ENCODE measurements at regions not wholly inside any gene's neighbourhood (a gene's known extent, or its start where the extent isn't known, plus 50 kb on each side); places are given as distances from the start of the nearest gene placed in this dataset.
"Not testable (repeated sequence)": the region's sequence is repeated elsewhere in the genome, so short reads cannot be mapped to it uniquely, and the experiment has no call there.

DNA sequence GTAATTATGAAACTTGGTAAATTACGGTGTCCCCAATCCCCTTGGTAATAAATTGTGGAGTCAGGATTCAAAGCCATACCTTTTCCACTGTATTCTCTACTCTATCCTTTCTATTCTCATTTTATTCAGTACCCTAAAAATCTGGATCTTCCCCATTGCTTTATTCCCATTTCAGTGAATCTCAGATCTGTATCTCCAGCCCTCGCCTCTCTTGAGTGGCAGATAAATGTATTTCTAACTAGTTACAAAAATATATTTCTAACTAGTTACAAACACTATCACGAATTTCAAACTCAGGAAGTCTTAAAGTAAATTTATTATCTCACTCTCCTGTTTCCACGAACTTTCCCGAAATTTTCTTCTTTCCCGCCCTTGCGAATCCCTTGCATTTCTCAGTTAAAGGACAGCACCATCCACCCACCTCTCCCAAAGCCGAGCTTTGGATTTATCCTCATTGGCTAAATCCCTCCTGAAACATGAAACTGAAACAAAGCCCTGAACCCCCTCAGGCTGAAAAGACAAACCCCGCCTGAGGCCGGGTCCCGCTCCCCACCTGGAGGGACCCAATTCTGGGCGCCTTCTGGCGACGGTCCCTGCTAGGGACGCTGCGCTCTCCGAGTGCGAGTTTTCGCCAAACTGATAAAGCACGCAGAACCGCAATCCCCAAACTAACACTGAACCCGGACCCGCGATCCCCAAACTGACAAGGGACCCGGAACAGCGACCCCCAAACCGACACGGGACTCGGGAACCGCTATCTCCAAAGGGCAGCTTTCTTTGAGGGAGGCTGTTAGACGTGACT lies 164.3 kb upstream of the PABPC3 start:
- no peak for DNase-seq

DNA sequence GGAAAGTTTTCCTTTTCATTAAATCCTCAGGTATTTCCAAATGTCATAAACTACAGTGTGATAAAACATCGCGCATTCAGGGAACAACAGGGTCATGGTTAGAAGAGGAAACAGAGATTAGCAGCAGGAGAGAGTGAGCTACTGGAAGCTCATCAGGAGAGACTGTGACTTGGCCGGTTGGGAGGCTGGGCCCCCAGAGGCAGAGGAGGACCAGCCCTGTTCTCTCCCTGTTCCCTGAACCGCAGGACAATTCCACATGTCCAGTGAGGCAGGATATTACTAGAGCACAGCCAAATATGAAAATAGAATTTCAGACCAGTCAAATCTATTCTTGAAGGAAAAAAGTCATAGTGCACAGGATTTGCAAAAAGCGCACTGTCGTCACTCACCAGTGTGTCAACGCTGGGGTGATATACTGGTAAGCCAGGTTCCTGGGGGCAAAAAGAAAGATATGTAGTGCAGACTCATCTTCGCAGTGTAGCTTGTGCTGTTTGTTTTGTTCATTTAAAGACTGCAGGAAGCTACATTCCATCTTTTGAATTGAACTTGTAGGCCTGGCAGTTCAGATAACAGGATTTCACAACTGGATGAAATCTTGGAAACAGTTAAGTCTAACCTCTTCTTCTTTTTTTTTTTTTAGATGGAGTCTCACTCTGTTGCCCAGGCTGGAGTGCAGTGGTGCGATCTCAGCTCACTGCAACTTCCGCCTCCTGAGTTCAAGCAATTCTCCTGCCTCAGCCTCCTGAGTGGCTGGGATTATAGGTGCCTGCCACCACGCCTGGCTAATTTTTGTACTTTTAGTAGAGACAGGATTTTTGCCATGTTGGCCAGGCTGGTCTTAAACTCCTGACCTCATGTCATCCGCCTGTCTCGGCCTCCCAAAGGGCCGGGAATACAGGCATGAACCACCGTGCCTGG lies 162.6 kb upstream of the PABPC3 start:
- not testable (repeated sequence) for DNase-seq

DNA sequence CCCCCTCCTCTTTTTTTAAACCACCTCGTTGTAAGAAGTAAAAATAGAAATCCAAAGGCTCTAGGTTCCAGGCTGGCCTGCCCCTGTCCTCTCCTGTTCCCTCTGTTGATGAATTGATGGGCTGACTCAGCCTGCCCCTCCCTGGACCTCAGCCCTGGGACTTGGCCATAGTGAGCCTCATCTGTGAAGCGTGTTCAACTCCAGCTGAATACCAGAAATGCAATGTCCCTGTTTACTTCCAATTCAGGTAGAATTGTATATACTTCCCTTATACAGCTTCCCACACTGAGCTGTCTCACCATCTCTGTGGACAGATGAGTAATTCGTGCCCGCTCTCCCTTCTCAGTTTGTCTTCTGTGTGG lies 161.9 kb upstream of the PABPC3 start:
- DNase-seq: not testable (repeated sequence)

DNA sequence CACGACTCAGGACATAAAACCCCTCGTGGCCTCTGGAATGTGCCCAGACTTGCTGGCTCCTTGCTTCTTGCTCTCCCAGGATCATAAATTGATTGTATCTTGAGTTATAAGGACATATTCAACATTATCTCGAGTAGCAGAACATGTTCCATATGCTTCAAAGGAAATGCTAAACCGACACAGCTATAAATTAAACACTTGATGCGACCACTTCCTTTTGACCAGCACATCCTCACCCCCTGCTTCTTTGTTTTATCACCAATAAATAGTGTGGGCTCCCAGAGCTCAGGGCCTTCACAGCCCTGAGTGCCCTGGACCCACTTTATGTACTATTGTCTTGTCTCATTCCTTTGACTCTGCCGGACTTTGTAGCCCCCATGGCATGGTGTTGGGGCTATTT lies 157.0 kb upstream of the PABPC3 start:
- DNase-seq: no peak

DNA sequence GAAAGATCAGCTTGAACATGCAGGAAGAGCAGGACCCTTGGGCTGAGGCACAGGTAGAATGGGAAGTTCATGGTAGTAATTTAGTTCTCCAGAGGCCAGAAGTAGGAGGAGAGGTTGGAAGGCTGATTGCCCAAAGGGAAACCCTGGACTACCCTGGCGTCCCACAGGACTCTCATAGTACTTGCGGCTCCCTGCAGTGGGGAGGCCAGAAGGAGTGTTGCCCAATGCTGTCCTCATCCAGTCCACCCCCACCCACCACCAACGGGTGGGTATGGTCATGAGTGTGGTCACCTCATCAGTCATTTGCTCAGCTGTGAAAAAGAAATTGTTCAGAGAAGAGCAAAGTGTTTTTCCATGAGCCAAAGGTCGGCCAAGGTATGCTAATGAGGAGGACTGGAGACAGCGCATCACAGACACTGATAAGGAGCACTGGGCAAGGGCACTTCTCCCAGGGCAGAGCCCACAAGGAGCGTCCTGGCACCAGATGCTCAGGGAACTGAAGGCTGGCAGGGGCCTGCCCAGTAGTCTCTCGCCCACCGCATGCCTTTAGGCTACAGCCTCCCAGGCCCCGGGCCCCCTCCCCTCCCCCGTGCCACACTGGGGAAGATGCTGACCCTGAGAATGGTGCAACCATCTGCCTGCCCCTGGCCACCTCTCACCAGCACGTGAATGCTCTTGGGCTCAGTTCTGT lies 154.8 kb upstream of the PABPC3 start:
- DNase-seq: not testable (repeated sequence)

DNA sequence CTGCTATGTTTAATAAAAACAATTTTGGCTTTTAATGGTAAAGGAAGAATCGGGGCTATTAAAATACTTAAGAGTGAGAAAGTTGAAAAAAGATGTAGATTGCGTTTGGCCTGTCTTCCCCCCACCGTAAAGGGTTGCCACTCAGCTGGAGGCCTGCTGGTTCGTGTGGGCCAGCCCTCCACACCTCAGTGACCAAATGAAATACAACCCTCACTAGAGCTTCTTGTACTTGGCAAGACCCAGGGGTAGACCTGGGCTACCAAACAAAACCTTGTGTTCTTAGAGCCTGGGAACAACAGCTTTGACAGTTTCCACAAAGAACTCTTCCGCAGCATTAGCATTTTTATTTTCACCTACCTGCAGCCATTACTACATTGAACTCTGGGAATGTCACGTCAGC lies 152.8 kb upstream of the PABPC3 start:
- DNase-seq: no peak

DNA sequence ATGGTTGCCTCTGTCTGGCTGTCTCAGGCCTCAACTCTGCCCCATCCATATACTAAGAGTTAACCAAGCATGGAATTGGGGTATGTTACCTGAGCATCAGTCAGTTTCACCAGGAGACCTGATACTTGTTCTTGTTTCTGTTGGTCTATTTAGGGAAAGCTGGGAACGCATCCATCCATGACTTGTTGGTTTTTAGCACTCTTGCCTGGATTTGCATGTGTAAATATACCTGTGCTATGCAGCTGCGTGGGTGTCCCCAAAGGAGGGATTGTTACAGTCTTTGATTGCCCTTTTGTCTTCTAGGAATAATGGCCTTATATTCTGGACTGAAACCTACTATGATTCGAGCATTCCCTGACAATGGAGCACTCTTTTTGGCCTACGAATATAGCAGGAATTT lies 151.9 kb upstream of the PABPC3 start:
- not testable (repeated sequence) for DNase-seq

DNA sequence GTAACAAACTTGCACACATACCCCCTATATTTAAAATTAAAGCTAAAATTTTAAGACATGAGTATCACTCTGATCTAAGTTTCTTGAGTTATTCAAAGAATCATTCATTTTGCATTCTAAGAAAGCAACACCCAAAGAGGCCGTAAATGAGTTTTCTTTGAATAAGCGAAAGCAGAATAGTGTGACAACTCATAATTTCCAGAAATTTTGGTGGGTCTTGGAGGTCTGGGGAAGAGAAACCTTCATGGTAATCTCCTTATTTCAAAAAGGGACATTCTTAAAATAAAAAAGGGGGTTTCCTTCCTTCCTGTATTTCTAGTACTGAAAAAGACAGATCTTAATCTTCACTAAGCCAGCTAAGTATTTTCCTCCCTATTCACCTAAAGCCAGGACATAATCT lies 147.0 kb upstream of the PABPC3 start:
- not testable (repeated sequence) for DNase-seq

DNA sequence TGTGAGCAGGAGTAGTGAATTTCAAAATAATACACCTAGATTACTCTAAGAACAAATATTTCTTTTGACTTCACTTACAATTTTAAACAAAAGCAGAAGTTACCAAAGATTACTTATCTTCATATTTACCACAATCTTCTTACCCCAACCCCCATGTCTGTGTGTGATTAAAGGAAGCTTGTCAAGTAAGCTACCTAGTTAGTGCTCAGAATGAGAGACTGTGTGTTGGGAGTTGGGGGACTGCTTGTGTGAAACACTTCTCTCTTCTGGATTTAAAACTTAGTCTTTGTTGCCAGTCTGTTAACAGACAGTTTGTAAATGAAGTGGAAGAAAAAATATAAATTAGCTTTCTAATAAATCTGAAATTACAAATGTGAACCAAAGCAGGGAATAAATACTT lies 145.3 kb upstream of the PABPC3 start:
- DNase-seq: not testable (repeated sequence)

DNA sequence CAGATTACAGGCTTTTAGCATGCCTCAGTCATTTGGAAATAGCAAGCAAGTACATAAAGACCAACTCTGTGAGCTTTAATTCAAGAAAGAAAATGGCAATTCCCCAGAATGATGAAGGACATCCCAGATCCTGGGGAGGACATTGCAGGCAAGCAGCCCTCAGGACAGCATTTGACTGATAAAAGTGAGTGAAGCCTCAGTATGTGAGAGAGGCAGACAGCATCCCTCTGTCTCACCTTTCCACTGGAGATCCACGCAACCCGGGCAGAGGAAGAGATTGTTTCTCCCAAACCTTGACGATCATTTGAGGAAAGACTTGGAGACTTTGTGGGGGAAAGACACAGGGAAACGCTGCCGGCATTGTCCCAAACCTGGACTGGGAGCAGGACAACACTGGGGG lies 128.0 kb upstream of the PABPC3 start:
- DNase-seq: peak; percentile 46

DNA sequence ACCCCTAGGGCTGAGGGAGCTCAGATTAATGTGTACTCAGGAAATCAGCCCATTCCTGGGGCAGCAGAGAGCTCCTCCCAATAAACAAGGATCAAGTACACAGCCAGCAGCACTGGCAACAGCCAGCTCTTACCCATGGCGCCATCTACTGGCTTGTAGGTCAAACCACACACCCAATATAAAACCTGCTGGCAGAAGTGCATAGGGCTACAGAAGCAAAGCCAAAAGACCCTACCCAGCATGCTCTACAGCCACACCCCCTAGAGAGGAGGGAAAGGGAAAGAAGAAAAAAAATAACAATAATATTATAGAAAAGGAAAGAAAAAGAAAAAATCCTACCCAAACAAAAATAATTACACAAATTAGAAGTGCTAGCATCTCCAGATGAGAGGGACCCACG lies 127.5 kb upstream of the PABPC3 start:
- not testable (repeated sequence) for DNase-seq

DNA sequence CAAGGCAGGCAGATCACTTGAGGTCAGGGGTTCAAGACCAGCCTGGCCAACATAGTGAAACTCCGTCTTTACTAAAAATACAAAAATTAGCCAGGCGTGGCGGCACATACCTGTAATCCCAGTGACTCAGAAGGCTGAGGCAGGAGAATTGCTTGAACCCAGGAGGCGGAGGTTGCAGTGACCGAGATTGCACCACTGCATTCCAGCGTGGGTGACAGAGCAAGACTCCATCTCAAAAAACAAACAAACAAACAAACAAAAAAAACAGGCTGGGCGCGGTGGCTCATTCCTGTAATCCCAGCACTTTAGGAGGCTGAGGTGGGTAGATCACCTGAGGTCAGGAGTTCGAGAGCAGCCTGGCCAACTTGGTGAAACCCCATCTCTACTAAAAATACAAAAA lies 122.8 kb upstream of the PABPC3 start:
- DNase-seq: not testable (repeated sequence)

DNA sequence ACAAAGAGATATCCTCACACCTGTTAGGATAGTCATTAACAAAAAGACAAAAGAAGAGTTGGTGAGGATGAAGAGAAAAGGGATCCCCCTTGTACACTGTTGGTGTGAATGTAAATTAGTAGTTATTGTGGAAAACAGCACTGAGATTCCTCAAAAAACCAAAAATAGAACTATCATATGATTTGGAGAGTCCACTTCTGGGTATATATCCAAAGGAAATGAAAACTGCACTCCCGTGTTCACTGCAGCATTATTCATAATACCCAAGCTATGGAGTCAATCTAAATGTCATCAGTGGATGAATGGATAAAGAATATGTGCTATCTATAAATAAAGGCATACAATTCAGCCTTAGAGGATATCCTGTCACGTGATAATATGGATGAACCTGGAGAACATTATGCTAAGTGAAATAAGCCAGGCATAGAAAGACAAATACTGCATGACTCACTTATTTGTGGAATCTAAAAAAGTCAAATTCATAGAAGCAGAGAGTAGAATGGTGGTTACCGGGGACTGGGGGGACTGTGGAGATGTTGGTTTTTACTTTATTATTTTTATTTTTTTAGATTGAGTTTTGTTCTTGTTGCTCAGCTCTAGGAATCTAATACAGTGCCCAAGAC lies 114.6 kb upstream of the PABPC3 start:
- DNase-seq: not testable (repeated sequence)

DNA sequence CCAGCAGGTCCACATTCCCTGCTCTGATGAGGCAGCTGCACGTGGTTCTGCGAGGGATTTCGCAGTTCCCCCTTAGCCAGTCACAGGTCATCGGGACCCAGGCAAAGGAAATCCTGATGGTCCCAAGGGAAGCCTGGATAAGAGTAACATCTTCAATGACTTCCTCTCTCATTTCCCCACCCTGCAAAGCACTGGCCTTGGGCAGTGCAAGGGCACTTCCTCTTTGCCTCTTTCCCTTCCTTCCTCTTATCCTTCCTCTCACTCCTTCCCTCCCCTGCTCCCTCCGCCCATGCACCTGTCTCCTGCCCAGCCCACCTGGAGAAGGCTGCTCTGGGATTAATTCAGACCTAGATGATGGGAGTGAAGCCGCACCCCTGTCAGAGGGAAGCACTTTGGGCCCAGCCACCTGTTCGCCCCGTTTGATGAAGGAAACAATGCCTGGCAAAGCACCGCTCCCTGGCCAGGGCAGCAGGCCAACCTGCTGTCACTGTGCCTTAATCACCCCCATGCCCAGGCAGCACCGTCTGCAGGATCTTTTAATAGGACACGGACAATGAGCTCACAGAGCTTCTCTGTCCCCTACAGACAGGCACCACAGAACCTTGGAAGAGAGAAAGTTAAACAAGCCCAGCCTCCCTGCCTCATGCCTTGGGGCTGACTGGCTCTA lies 113.5 kb upstream of the PABPC3 start:
- no peak for DNase-seq

DNA sequence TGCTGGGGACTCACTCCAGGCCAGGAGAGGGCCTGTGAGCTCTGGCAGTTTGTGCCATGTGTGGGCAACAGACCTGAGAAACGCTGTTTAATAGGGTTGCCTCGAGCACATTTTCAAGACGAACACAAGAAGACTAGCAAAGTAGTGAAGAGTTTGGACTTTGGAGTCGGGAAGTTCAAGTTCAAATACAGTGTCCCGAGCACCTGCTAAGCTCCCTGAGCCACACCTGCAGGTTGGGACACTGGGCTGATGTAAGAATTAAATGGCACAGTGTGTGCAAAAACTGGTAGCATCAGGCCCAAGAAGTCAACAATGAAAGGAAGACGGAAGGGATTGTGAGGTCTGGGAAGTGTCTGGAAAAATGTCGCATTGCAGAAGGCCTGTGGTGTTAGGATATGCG lies 112.8 kb upstream of the PABPC3 start:
- DNase-seq: no peak

DNA sequence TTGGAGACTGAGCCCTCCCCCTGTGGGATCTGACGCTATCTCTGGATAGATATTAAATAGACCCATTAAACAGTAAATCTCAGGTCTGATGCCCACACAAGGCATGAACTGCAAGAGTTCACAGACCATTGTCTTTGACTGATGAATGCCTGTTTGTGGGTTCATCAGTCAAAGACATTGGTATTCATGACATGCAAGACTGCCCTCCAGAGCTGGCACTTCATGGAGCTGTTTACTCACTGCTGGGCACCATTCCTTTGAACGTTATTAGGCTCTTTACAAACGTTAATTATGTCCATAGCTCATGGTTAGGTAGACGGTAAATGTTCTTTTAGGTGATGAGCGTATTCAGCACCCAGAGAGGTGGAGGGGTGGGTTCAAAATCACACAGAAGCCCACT lies 111.8 kb upstream of the PABPC3 start:
- no peak for DNase-seq

DNA sequence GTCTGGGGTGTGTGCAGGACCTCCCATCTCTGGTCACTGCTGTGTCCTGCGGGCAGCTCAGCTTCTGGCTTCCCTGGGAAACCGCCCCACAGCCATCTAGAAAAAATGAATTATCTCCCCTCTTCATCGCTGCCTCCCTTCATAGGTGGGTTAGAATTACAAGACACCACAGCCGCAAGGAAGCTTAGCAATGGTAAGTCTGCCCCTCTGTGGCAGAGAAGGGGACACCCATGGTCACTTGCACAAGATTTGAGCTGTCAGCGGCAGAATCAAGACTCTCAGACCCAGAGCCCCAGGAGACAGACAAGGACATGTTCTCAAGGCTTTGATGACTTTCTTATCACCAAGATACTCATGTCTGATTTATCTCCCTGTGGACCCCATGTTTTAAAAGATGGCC lies 110.8 kb upstream of the PABPC3 start:
- DNase-seq: no peak

DNA sequence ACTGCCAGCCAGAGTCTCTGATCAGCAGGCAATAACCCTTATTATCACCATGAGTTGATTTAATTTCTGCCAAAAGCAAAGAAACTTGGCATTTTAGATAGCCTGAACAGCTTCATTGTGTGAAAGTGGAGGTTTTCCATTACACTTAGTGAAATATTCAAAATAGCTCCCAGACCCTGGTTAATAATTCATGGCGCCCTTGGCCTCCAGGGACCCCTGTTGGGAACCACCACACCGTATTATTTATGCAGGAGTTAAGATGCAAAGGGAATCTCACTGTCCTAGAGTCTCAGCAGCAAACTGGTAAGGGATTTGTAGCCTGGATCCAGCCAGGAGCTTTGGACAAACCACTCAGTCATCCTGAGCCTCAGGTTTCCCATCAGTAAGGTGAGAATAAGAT lies 110.0 kb upstream of the PABPC3 start:
- DNase-seq: no peak

DNA sequence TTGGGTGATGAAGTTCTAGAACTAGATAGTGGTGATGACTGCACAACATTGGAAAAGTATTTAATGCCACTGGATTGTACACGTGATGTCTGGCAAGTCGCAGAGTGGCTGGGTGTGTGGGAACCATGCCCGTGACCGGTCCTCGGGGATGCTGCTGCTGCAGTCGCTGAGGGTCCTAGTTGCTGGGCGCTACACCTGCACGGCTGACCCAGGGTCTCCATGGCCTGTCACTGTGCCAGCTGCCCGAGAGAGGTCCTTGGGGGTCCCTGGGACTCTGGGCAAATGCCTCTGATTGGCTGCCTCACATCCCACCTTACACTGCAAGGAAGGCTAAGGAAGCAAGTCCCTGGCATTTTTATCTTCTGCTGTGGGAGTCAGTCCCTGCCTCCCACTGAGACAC lies 109.1 kb upstream of the PABPC3 start:
- DNase-seq: no peak

DNA sequence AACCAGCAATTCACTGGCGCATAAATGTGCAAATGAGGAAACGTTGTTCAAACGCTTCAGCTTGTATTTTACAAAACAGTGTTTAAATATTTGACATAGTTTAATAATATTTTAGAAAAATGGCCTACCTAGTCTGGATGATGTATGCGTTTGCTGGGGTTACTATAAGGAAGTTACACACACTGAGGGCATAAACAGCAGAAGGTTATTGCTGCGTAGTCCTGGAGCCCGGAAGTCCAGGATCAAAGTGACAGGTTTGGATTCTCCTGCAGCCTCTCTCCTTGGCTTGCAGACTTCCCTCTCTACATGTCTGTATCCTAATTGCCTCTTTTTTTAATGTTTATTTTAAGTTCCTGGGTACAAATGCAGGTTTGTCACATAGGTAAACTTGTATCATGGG lies 106.0 kb upstream of the PABPC3 start:
- DNase-seq: not testable (repeated sequence)

DNA sequence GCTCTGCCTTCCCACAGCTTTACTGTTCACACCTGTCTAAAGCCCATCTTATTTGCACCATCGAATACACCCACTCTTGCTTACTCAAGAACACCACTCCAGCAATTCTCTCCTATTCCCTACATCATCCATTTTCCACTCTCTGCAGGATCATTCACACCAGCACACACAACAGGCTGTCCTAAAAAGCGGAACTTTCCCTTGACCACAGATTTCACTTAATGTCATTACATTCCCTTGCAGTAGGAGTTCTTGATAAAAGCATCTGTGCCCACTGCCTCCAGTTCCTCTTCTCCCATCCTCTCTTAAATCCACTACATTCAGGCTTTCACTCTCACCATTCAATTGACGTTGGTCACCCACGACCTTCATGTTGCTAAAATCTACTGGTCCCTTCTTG lies 103.0 kb upstream of the PABPC3 start:
- not testable (repeated sequence) for DNase-seq

DNA sequence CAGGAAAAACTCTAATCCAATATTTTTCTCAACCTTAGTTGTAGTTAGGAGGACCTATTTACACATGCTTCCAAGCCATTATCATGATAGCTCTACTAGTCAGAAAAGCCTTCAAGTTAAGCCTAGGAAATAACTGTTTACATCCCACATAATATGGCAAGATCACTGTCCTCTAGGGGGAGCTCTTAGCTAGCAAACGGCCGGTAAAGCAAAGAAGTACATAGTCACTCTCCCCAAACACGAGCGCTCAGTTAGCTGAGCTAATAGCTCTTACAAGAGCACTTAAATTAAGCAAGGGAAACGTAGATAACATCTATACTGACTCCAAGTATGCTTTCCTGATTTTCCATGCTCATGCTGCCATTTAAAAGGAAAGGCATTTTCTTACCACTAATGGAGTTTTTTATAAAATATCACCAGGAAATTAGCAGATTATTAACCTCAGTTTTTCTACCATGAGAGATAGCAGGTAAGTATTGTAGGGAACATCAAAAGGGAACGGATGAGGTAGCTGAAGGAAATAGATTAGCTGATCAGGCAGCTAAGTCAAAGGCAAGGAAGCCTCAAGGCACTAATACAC lies 100.6 kb upstream of the PABPC3 start:
- no peak for DNase-seq
